ENCODE measurements at regions not wholly inside any gene's neighbourhood (a gene's known extent, or its start where the extent isn't known, plus 50 kb on each side); places are given as distances from the start of the nearest gene placed in this dataset.
"Not testable (repeated sequence)": the region's sequence is repeated elsewhere in the genome, so short reads cannot be mapped to it uniquely, and the experiment has no call there.

DNA sequence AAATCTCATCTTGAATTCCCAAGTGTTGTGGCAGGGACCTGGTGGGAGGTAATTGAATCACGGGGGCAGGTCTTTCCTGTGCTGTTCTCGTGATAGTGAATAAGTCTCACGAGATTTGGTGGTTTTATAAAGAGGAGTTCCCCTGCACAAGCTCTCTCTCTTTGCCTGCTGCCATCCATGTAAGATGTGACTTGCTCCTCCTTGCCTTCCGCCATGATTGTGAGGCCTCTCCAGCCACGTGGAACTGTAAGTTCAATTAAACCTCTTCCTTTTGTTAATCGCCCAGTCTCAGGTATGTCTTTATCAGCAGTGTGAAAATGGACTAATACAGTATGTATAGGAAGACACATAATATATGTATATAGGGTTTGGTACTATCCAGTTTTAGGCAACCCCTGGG lies 270.6 kb upstream of the RNF32 start:
- DNase-seq, result not testable (repeated sequence)

DNA sequence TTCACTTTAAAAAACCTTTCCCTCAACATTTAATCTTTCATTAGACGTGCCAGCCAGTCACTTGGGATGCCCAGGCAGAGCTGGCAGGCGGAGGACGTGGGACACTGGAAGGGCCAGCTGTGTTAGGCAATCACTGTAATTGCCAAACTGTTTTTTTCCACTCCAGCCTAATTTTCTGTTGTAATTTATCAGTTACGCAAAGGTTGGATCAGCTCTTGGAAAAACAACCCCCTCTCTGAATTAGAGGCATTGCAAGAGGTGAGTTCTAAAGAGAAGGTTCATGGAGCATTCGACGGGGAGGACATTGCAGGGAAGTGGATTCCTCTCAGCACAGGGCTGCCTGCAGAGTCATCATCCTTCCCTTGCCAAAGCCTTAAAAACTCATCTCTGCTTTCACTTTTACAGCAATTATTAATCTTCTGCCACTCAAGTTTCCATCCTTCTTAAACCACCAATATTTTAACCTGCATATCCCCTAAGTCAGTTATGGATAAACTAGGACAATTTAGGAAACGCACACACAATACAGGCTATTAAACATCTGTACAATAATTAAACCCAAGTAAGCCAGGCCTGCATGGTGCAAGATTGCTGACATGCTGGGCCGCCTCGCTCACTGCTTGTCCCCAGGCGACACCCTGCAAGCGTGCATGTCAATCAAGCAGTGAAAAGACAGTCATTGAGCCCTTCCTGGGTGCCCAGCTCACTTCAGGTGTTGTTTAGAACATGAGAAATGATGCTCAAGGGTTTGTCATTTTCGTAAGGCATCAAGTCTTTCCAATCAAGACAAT lies 272.3 kb upstream of the RNF32 start:
- DNase-seq, result no peak

DNA sequence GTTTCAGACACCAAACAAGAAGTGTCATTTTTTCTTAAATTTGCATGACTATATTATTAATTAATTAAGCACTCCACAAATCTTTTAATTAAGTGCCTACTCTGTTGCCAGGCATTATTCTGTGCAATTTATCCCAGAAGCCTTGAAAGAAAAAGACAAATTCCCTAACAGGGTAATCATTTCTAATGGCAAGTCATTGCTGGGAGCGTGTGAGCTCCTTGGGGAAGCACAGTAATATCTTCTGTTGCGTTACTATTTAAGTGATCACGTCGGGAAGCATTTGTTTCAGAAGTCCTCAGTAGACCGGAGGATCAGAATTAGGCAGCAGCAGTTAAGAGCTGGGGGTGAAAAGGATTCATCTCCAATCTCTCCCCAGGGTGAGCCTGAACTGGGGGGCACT lies 276.8 kb upstream of the RNF32 start:
- no peak for DNase-seq

DNA sequence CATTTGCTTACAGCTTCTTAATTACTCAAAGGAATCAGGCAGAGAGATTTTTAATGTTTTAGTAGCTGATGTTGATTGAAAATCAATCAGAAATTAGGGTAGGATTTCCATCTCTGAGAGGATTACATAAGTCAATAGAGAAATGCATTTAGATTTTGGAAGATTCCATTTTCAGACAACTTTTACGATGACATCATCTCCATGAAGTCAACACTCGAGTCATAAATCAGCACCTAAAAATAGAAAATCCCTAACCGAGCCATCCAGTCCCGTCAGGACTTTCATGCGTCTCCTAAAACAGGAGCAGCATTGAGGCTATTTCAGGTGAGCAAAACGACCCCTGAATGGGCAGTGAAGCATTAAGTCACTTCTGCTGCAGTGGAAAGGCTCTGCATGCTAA lies 279.7 kb upstream of the RNF32 start:
- DNase-seq, result no peak

DNA sequence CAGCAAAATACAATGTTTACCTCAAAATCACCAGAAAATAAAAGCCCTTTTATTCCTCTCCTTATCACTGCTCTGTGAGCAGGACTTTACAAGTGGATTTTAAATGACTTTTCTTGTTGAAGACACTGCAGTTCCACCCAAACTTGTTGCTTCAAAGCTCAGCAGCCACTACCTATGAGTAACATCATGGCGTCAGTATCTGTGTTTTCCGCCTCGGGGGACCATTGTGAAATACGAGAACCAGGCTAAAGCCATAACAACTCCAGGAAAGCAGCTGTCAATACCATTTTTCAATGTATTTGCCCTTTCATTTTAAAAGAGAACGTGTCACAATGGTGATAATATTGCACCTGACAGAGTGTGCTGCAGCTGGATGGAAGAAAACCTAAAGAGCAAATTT lies 284.0 kb upstream of the RNF32 start:
- no peak for DNase-seq

DNA sequence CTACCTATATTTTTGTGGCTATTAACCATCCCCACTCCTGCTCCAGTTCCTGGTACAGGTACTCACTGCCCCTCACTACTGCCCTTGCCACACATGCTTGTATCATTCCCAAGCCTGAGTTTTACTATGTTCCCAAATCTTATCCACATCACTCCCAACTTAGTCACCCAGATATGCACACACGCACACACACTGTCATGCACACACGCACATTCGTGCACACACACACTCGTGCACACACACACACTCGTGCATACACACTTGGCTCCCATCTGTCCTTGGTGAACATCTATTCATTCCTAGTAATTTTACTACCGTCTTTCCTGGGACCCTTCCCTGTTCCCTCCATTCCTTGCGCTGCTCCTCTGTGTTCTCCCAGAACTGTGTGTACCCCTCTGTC lies 287.2 kb upstream of the RNF32 start:
- DNase-seq, result no peak

DNA sequence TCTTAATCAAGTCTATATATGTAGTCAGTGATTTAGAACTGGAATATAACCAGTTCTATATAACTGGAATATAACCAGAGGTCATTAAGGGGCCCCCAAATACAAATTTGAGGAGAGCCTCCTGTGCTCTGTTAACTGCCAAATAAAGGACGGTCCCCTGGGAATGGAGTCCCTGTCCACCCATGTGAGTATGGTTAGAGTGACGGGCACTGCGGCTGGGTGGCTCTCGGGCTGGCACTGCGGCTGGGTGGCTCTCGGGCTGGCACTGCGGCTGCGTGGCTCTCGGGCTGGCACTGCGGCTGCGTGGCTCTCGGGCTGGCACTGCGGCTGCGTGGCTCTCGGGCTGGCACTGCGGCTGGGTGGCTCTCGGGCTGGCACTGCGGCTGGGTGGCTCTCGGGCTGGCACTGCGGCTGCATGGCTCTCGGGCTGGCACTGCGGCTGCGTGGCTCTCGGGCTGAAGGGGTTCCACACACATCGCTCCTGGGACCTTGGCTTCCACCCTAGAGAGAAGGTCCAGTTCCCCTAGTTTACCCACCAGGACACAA lies 292.8 kb upstream of the RNF32 start:
- not testable (repeated sequence) for DNase-seq

DNA sequence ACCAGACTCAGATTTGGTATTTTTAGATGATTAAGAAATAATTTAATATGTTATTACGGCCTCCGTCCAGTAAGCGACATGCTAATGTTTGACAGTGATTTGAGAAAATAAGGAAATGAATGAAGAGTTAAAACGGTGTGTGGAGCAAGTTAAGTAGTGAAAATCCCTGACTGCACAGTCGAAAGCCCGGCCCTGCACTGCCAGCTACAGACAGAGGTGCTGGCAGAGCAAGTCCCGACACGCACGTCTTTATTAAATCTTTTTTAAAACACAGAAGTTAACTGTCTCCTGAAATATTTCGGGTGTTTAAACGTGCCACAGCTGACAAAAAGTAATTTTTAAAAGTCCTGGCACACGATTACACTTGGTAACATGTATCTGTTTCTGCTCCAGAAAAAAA lies 293.4 kb upstream of the RNF32 start:
- DNase-seq, result no peak

DNA sequence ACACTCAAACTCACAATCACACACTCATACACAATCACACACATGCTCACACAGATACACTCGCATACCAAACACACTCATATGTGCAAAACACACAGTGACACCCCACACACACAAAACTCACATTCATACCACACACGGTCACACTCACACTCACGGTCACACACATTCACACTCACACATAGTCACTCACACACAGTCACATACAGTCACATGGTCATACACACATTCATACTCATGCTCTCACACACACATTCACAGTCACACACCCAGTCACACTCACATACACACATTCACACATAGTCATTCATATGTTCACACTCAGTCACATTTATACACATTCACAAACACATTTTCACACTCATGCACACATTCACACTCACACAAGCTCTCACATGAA lies 296.0 kb upstream of the RNF32 start:
- DNase-seq, result no peak

DNA sequence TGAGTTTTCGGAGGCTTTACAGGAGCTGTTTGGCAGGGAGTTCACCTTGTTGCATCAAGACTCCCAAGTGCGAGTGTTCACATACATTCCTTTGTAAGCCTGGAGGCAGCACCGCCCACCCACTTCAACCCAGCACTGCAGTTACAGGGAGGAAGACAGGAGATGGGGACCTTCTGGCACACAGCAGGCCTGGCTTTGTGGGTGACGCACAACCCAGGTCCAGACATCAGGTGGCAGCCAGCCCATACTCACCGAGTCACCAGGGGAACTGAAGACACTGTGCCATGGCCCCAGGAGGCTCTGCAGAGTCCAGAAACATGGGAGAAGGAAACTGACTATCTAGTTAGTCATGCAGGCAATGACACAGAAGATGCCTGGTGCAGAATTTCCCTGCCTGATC lies 305.9 kb upstream of the RNF32 start:
- no peak for DNase-seq

DNA sequence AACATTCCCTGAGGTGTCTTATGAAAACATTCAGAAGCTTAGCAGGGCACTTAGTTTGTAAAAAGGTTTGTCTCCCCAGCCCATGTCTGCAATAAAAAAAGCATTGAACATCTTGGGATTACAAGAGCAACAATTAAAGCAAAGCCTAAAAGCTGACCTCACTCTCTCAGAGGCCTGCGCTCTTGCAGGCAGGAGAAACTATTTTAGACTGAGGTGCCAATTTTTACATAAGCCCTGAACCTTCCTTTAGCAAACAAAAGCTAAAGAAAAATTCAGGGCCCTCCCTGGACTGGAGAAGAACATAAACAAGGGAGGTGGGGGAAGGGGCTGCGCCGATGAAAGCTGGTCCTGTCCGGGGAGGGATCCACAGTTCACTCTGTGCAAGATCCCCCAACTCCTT lies 312.7 kb upstream of the RNF32 start:
- DNase-seq, result no peak

DNA sequence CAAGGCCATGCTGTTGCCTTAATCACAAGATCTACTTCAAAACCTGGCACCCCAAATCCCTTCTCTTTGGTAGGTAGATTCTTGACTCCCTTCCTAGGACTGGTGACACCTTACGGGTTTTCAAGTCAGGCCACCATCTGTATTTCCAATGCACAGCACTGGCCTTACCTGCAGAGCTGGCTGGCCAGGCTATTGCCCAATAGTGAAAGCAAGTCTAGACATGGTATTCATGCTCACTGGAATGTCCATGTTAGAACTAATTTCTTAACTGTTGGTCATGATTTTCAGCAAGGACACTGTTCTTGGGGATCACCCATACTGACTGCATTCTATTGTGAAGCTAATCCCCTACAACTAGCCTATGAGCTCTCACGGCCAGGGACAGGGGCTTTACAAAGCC lies 313.1 kb upstream of the RNF32 start:
- no peak for DNase-seq

DNA sequence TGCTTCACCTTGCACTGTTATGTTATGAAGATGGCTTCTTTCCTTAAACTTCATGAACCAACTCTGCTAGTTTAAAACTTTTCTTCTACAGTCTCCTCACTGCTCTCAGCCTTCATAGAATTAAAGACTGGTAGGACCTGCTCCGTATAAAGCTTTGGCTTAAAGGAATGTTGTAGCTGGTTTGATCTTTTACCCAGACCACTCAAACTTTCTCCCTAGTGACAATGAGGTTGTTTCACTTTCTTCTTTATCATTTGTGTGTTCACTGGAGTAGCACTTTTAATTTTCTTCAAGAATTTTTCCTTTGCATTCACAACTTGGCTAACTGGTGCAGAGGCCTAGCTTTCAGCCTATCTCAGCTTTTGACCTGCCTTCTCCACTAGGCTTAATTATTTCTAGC lies 316.4 kb upstream of the RNF32 start:
- no peak for DNase-seq

DNA sequence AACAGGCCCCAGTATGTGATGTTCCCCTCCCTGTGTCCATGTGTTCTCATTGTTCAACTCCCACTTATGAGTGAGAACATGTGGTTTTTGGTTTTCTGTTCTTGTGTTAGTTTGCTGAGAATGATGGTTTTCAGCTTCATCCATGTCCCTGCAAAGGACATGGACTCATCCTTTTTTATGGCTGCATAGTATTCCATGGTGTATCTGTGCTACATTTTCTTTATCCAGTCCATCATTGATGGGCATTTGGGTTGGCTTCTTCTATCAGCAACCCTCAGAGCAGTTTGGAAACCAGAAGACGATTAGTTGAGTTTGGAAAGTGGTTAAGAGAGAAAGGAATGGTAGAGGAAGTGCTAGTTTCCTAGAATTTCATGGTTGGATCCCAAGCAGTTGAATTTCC lies 319.1 kb upstream of the RNF32 start:
- not testable (repeated sequence) for DNase-seq

DNA sequence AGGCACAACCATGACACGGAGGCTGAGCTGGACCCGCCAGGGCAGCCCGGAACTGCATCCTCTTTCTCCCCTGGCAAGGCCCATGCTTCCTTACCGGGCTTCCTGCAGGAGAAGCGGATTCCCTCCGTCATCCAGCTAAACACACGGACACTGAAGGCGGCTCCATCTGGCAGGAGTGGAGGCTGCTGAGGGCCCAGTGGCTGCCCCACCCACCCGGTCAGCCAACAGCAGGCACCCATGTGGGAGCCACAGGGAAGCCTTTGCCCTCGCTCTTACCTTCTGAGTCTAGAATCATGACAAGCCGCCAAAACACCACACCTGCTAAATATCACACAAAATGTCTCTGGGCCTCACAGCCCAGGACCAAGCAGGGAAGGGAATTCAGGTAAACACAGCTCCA lies 321.6 kb upstream of the RNF32 start:
- no peak for DNase-seq

DNA sequence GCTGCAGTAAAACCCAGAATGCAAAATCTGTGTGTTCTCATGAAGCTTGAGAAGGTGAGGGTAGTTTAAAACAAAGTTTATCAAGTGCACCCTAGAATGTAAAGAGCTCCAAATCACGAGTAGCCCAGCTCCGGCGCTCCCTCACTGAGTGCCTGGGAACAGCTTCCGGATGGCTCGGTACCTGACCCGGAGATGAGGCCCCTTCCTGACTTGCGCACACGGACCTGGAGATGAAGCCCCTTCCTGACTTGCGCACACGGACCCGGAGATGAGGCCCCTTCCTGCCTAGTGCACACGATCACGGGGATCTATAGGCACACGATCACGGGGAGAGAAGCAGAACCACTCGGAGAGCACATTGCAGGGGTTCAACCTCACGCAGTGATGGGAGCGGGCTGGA lies 322.1 kb upstream of the RNF32 start:
- no peak for DNase-seq

DNA sequence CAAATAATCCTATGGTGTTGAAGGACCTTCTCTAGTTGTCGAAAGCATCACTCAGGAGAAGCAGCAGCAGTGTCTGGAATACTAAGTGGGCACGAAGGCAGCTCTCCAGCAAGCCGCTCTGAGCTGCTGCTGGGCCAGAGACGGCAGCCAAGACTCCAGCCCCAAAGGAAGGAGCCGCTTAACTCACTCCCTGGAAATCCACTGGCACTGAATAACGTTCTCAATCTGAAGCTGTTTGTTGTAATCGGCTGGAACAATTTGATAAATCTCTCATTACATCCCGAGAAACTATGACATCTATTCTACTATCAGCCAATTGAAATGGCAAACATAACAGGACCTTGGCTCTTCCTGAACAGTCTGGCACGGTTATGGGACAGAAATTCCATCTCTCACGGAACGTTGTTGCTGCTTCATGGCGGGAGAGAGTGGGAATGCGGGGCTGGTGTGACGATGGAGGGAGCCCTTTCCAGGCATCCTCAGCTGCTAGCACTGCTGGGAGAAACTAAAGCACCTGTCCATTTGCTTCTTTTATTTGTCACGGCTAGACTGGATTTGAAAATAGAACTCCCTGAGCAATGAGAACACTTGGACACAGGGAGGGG lies 331.5 kb upstream of the RNF32 start:
- no peak for DNase-seq

DNA sequence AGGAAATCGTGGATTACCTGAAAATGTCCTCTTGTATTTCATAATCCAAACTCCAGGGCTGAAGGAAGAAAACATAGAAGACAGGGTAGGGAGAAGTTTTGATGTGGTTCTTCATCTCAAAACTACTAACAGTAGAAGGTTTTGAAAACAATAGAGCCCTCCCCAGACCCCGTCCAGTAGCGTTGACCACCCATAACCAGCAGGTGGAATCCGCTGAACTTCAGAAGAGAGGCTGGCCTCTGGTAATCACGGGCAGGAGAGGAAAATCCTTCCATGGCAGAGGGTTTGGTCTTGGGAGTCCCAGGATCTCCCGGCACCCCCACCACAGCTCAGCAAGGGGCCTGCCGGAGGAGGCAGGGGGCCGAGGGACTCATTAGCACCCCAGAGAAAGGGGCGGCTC lies 333.4 kb upstream of the RNF32 start:
- no peak for DNase-seq

DNA sequence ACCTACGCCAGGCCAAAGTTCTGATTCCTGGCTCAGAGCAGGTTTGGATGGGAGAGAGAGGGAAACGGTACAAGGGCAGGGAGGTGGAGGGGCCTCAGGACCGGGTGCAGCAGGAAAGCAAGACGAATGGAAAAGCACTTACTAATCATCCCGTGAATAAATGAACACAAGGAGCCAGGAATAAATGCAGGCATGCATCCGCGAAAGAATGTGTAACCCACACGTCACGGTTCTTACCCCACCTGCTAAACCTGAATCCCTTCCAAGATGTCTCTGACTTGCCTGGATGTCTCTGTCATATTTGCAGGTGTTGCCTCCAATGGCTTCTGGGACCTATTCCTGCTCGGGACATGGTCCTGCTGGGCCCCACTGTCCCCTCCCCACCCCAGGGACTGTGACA lies 335.2 kb upstream of the RNF32 start:
- no peak for DNase-seq

DNA sequence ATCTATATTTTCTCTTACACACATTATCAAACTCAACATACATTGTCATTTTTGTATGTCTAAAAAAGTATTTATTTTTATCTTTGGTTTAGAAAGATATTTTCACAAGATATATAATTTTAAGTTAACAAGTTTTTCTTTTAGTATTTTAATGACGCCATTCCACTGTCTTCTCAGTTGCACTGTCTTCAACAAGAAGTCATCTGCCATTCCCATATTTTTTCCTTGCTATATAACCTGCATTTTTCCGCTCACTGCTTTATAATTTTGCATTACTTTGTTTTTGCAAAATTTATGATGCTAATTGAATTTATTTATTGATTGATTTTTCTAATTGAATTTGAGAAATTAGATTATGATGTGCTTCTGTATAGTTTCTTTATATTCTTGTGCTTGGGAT lies 357.8 kb upstream of the RNF32 start:
- DNase-seq, result no peak

DNA sequence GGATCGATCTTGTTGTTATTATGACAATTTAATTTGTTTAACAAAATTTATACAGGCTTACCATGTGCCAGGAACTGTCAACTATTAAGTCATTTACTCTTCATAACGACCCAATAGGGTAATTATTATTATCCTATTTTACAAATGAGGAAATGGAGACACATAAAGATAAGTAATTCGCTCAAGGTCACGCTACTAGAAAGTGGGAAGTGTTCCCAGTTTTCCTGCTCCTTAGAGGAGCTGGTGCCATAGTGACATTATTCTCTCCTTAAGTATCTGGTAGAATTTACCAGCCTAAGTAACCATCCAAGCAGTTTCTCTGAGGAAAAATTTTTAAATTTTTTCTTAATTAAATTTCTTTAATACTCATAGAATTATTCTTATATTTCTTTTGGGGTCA lies 360.9 kb upstream of the RNF32 start:
- no peak for DNase-seq

DNA sequence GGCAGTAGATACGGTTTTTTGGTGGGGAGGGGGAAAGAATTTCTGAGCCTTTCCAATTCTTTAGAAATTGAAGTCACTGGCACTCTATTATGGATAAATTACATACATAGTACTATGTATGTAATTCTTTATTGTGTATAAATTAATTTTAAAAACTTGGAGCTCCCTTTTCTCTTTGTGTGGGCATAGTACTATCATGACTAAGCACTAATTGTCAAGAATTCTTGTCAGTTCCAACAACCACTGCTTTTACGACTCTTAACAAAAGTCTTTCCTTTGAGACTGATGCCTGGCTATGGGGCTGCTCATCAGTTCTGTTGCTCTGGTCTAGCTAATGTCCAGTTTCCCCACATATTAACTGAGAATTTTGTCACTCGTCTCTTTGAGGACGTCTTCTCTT lies 365.3 kb upstream of the RNF32 start:
- DNase-seq, result no peak

DNA sequence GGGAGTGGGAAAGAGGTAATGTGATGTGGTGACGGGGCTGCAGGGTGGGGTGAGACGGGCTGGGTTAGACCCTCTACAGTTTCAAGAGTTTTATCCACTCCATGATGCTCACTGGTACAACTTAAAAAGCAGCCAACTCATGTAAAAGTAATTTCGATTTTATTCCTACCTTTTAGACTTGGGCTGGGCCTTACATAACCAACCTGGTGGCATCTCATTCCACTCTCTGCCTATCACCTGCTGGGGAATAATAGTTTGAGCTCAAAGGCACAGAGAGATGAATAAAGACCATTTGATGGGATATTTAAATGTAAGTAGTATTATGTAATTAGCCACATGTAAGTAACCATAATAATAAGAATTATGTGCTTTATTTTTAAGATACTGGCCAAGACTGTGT lies 366.0 kb upstream of the RNF32 start:
- DNase-seq, result no peak

DNA sequence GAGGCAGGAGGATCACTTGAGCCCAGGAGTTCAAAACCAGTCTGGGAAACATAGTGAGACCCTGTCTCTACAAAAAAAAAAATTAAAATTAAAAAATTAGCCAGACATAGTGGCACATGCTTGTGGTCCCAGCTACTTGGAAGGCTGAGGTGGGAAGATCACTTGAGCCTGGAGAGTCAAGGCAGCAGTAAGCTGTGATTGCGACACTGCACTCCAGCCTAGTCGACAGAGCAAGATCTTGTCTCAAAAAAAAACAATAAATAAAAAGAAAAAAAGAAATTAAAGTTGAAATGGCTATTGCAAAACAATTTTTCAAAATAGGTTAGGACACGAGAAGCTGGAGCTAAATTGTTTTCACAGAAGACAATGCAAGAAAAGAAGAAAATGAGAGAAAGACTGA lies 379.0 kb upstream of the RNF32 start:
- no peak for DNase-seq

DNA sequence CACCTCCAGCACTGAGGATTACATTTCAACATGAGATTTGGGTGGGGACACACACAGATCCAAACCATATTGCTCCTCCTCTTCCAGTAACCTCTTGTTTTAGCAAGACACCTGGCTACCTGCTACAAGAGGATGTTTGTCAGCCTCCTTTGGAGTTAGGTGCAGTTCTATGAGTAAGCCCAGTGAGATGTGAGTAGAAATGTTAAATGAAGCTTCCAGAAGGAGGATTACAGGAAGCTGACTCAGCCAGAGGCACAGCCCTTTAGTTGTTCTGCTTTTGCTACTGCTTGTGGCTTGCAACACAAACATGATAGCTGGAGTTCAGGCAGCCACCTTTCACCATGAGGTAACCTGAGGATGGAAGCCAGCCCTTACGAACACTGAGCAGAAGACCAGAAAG lies 382.7 kb upstream of the RNF32 start:
- DNase-seq, result no peak
